HG03342 (cell line): ENCODE measurements at regions not wholly inside any gene's neighbourhood (a gene's known extent, or its start where the extent isn't known, plus 50 kb on each side); places are given as distances from the start of the nearest gene placed in this dataset.

ENCODE experiments used
- ATAC-seq: cut with Tn5 transposase; IDR thresholded peaks from one replicate; pipeline ENCODE4 v1.9.1; 2021; ENCODE audit warnings: mild to moderate bottlenecking, moderate library complexity; ENCODE audit not compliant: unreplicated experiment

DNA sequence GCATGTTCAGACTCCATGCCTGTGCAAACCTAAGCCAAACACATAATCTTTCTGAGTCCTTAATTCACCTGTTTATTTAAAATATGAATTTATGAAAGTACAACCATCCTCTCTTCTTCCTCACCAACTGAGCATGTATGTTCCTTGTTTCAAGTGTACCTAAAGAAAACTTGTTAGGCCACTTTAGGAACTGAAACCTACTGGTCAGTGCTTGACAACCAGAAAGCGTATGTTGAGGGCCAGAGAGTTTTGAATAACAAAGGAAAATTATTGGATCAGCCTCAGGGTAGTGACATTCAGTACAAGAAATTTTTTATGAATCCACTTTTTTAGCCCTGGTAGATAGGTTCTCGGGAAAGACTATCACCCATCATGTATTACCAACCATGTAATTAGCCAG lies 847.6 kb upstream of the CELF4 start:
- no peak for ATAC-seq

- no peak for ATAC-seq
These were observed 841.0 kb upstream of the CELF4 start for GRCh38 chr18:38406607-38407006.

DNA sequence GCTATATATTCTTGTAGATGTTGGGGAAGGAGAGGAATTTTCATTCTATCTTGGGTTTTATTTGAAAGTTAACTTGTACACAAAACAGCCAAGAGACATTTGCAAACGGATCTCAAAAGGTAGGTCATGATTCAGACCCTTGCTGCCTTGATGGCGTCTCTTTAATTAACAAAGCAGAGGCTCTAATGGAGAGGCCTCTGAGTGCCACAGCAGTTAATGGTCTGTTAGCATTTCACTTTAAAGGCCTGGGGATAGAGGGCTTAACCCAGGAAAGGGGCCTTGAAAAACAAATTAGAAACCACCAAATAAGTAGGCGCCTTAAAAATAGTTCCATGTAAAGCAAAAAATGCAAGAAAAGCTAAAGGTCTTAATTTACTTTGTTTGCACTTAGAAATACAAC lies 836.9 kb upstream of the CELF4 start:
- ATAC-seq, result no peak

DNA sequence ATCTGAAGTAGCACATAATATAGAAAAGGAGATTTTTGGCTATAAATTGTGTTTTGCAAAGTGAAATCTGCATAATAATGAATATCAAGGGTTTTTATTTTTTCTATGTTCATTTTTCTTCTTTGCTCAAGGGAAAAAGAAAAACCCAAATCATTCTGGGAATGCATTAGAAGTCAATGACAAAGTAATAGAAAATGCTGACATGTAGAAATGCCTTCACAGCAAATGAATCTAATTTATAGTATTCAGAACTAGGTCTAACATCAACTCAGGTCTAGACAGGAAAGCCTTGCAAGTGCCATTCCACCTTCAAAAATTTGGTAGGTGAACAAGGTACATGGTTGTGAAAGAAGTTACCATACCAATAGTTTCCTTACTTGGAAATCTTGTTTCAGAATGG lies 831.5 kb upstream of the CELF4 start:
- ATAC-seq, result no peak

DNA sequence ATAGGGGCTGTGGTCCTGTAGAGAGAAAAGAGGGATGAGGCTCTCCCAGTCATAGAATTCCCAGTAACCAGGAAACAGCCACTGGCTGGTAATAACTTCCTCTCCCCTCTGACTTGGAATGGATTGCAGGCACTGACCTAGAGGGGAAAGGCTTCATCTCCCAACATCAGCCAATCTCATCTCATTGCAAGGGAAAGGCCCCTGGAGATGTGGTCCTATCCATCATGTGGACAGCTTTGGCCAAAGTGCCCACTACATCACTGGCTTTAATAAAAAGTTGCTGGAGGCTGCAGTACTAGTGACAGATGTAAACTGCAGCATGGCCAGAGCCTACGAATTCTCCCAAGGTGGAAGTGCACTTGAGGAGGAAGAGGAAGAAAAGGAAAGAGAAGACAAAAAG lies 820.5 kb upstream of the CELF4 start:
- ATAC-seq, result no peak

DNA sequence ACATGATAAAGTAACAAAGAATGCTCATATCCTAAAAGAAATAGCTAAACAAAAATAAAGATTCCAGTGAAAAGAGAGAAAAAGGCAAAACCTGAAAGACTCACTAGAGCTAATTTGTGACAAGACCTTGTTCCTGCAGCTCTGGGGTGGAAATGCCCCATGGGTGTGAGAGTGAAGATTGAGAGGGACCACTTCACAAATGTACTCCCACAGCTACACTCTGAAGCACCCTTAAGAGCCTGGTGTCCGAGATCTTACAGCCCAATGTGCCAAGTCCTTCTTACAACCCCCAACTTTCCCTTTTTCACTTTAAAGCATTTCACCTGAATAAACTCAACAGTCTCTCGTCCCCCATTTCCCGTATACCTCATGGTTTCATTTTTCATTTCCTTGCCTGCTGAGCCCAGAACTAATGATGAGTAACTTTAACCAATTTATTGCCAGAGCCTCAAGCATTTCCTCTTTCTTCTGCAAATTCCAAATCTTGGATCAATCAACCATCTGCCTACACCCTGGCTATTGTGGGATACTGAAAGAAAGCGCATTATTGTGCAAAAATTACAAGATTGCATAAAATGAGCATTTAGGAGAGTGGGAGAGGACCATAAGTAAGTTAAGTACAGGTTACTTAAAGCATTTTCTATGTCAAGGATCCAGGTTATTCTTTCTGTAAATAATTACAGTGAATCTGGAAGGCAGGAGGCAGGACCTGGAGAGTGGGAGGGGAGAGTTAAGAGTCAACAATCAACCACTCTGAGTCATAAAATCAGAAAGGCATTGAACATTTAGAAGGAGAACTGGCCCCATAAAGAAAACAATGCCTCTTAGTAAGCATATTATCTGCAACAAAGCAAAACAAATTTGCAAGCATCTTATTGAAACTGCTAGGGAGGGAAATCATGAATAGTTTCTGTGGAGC lies 804.4 kb upstream of the CELF4 start:
- ATAC-seq, result no peak

GRCh38 chr18:38368886-38369285 lies 803.3 kb upstream of the CELF4 start:
- ATAC-seq, result no peak

GRCh38 chr18:38368246-38368645 lies 802.6 kb upstream of the CELF4 start:
- no peak for ATAC-seq

DNA sequence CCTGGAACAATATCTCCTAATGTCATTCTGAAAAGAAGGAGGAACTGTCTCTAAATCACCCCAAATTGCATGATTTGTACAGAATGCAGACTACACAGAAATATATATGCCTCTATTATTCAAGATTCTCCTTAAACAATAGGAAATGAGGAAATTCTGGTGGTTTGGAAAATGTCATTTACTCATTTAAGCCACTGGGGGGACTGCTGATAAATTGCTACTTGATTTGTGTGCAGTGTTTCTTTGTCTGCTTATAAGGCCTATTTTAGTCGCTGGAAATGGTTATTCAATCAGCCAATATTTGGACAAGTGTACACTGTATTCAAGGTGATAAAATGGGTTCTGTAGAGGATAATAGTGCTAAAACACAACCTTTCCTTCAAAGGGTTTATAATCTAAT lies 801.9 kb upstream of the CELF4 start:
- no peak for ATAC-seq

- no peak for ATAC-seq
These were observed 796.7 kb upstream of the CELF4 start for GRCh38 chr18:38362286-38362792.

DNA sequence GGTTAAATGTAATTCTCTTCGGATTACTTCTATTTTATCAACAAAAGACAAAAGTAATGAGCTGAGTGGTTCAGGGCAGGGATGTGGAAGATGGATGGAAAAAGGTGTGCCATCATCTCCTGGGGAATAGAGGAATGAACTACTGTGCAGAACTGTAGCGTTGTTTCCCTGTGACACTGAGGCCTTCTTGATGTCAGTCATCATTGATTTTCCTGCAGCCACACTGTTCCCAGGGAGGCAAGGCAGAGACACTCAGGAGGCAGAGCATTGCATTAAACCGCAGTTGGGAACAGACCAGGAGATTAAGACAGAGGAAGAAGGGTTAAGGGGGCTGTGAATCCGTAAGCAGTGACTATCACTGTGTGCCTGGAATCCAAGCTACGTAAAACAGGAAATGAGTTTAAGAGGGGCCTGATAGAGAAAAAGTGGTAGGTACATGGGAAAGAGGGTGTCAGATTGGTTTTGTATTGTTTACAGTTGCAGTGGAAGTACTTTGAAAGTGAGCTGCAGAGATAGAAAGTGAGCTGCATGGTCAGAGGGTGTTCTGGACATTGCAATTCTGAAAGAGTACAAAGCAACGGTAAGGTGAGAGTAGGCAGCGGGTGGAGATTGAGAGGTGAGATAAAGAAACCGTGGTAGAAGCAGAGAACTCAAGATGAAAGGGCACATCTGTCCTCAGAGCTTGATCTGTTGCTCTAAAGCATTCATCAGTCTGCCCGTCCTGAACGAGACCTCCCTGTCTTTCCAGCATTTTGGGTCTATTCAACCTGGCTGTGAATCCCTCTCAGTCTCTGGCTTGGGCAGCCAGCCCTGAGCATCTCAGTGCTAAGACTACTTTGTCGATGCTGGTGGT lies 793.4 kb upstream of the CELF4 start:
- no peak for ATAC-seq

DNA sequence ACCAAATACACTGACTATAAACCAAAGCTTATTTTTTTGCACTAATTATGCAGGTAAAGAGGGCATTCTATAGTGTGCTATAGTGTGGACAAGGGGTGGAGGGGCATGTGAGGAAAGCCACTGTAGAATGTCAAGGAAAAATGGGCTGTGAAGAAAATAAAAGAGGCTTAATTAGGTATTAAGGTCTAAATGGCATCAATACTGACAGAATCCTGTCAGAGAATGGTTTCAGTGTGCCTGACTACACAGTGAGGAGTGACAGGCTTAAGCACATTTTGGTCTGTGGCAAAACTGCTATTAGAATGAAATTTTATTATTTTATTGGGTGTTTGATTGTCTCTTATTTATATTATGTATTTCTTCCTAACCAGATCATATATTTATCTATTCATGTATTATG lies 787.6 kb upstream of the CELF4 start:
- no peak for ATAC-seq

GRCh38 chr18:38350141-38350540 lies 784.5 kb upstream of the CELF4 start:
- no peak for ATAC-seq

DNA sequence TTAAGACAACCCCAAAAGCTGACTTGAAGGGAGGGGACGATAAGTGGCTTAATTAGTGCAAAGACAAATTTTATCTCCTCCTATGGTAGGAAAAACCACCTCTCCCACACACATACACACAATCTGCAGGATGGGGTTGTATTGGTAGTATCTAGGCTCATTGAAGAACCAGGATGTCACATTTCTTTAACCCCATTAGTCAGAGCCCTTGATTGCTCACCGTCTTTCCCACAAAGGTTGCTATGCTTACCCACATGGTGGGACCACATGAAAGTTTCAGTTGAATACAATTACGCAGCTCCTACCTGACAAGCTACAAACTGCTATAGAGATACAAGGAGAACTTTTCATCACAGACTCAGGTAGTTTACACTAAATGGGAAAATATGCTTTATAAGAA lies 765.0 kb upstream of the CELF4 start:
- ATAC-seq, result no peak

DNA sequence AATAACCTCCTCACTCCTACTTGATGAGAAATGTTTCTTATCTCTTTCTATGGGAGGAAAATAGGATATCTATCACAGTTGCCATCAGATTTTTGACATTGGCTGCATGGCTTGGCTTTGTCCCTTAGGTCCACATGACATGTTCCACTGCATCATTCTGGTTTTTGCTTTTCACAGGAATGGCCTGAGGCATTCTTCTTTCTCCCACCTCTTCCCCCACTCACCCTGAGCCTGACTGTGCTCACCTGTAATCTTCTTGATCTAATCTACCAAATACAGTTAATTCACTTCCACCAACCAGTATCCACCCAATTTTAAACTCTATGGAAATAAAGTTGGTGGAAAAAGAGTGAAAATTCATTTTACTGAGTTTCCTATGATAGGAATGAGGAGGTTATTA lies 763.5 kb upstream of the CELF4 start:
- no peak for ATAC-seq

GRCh38 chr18:38322206-38322605 lies 756.6 kb upstream of the CELF4 start:
- ATAC-seq, result no peak

DNA sequence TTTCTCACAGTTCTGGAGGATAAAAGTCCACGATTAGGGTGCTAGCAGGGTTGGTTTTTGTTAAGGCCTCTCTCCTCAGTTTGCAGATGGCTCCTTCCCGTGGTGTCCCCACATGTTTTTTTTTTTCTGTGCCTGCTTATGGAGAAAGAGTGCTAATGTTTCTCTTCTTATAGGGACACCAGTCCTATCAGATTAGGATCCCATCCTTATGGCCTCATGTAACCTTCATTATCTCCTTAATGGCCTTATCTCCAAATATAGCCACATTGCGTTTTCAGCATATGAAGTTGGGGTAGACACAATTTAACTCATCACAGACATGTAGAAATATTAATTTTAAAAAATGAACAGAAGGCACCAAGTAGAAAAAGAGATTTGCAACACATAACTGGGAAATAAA lies 755.7 kb upstream of the CELF4 start:
- no peak for ATAC-seq

DNA sequence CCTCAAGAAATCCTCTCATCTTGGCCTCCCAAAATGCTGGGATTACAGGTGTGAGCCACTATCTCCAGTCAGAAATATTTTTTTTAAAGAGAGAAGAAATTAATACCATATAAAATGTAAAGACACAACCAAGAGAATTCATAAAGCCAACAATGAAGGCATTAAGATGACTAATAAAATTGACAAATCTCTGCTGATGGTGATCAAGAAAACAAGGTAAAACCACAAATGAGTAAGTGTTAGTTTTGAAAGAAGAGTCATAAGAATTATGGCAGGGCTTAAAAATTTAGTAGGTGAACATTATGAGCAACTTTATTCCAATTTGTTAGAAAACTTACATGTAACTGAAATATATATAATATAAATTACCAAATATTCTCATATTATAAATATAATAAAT lies 752.8 kb upstream of the CELF4 start:
- ATAC-seq, result no peak

DNA sequence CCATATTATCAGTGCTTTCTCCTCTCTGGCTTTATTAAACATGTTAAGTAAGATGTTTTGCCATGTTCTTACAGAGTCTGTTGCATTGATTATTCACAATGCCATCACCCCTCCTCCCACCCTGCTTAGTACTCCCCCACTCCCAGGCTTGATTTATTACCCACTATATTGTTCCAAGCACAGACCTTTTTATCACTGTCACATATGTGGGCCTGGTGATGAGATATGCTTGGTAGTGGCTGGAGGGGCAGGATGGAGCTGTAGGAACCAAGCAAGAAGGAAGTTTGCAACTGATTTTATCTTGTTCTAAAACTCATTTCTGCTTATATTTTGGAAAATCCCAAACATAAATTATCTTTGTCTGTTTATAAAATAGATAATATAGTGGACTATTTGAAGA lies 748.2 kb upstream of the CELF4 start:
- no peak for ATAC-seq

GRCh38 chr18:38312532-38312931 lies 746.9 kb upstream of the CELF4 start:
- ATAC-seq, result no peak

DNA sequence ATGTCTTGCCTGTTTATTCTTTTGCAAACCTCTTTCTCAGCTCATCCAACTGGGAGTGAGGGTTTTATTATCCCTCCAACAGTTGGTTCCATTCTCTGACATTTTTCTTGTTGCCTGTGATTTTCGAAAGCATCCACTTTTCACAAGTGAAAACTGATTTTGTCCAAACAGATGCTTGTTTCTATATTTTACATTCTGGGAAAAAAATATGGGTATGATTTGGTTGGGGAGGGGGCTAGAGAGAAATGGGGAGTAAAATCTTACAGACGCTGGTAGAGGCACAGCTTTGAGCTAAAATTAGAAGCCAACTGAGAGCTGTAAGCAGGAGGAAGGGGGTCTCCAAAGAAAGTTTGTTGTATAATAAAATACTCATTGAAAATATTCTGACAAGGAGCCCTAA lies 745.3 kb upstream of the CELF4 start:
- ATAC-seq, result no peak

DNA sequence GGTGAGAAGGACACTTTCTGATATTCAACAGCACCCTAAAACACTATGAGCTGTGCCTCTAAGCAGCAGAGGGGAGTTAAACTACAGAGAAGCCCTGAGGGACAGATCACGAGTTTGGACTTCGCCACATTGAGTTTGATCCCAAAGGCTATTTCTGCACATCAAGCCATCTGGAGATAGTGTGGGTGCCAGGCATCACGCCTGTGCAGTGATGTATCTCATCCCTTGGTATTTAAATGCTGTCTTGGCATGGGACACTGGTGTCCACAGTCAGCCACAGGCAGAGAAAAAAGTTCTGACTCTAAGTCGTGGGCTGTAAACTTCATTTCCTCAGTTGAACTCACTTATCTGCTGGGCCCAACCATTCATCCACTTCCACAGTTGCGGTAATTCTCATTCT lies 742.3 kb upstream of the CELF4 start:
- no peak for ATAC-seq
